ENCODE measurements at regions not wholly inside any gene's neighbourhood (a gene's known extent, or its start where the extent isn't known, plus 50 kb on each side); places are given as distances from the start of the nearest gene placed in this dataset.
"Not testable (repeated sequence)": the region's sequence is repeated elsewhere in the genome, so short reads cannot be mapped to it uniquely, and the experiment has no call there.

- DNase-seq = no peak
Measured at GRCh38 chr14:83269583-83269982, 1735.9 kb upstream of the SEL1L start.

DNA sequence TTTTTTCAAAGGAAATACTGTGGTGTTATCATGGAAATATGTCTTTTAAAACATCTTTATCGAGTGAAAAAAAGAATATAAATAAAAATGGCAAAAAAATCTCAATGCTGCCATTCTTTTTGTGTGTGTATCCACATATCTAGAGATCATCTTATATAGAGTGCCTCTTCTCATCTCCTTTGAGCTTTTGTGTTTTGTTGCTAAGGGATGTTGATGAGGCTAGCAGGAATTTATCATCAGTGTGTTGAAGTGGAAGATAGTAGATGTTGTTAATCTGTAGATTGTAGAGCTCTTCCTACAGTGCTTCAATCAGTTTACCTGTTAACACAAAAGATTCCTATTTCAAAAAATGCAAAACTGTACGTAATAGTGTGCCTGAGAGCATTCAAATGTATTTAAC is 1738.0 kb upstream of the SEL1L start:
- DNase-seq = no peak

GRCh38 chr14:83280719-83281118 is 1747.1 kb upstream of the SEL1L start:
- DNase-seq = no peak

GRCh38 chr14:83282706-83283105 is 1749.1 kb upstream of the SEL1L start:
- no peak for DNase-seq

DNA sequence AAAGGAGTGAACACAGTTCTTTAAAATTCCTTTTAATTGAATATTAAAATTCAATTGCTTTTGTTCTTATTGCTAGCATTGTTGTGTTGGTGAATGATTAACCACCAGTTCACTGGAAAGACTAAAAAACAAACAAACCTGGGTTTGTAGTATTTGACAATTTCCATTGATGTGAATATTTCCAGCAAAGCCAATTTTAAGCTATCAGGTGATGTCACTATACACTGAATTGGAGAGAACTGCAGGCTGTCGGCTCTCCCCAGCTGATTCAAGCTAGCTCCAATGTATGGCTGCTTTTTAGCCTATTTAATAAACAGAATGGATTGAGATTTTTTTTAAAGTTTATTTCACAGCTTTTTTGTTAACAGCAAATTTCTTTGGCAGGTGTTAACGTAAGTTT is 1753.6 kb upstream of the SEL1L start:
- DNase-seq = no peak

DNA sequence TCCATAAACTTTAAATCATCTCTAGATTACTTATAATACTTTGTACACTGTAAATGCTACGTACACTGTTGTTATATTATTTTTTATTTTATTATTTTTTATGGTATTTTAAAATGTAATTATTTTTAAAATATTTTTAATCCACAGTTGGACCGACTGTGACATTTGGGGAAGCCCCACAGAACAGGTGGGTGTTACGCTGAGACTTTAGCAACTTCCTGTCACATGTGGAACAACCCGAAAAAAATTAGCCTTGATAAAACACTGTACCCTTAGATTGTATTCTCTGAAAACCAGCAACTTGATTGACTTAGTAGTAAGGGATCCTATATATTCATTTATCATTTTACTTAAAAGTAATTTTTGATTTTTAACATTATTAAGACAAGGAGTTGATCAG is 1755.7 kb upstream of the SEL1L start:
- no peak for DNase-seq

GRCh38 chr14:83289896-83290295 is 1756.2 kb upstream of the SEL1L start:
- DNase-seq = no peak

DNA sequence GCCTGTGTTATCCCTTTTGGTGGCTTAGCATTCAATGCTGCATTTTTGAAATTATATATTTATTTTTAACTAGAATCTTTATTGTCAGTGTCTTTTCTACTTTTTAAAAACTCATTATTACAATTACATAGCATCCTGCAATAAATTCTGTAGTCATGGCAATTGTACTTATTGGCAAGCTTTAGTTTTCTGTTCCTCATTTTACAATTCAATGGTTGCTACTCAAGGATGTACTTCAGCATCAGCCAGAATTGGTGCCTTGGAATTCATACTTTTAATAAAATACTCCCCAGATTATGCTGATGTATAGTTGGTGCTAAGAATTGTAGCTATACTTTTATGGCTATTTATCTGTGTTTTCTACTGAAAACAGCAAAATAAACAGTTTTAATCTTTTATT is 1756.8 kb upstream of the SEL1L start:
- no peak for DNase-seq

DNA sequence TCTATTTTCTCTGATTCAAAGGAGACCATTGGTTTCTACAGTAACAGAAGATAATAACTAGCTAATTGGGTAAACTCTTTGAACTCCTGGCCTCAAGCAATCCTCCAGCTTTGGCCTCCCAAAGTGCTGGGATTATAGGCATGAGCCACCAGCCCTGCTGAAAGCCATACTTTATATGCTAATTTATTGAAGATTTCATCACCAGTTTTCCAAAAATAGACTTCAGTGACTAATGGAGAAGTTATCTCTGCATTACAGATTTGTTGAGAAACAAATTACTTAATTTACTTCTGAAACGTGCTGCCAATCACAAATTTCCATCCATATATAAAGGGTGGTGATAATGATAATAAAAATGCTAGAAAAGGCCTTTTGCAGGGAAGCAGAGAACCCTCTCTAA is 1758.1 kb upstream of the SEL1L start:
- DNase-seq = no peak

DNA sequence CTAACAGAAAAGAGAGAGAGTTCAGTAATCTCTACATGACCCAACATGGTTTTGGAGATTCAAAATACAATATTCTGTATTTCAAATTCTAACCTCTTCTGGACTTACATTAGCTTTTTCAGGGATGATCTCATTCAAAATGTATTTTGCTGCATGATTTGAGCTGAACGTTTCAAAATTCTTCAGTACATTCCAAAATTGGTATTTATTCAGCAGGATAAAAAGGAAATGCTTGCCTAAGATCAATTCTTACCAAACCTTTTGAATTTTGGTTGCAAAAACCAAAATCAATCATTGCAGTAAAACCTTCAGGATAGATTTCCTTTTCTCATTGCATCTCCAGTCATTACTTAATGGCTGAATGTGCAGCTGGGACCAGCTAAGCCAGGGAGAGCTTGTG is 1761.3 kb upstream of the SEL1L start:
- DNase-seq = no peak

DNA sequence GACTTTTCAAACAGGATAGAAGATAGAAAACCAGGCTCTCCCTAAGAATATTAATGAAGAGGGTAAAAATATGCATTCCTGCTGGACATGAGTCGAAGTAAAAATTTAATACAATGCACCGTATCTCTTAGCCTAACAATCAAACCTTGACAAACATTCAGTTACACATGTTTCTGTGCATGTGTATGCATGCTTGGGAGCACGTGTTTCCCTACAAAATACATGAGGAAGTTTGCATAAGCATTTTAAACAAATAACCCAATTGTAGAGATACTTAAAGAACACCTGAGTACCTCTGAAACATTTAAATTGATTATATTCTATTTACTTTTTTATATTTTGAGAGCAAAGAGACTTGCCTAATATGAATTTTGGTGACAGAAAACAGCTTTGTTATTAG is 1763.7 kb upstream of the SEL1L start:
- DNase-seq = no peak

- DNase-seq = not testable (repeated sequence)
Measured at GRCh38 chr14:83298016-83298415, 1764.4 kb upstream of the SEL1L start.

DNA sequence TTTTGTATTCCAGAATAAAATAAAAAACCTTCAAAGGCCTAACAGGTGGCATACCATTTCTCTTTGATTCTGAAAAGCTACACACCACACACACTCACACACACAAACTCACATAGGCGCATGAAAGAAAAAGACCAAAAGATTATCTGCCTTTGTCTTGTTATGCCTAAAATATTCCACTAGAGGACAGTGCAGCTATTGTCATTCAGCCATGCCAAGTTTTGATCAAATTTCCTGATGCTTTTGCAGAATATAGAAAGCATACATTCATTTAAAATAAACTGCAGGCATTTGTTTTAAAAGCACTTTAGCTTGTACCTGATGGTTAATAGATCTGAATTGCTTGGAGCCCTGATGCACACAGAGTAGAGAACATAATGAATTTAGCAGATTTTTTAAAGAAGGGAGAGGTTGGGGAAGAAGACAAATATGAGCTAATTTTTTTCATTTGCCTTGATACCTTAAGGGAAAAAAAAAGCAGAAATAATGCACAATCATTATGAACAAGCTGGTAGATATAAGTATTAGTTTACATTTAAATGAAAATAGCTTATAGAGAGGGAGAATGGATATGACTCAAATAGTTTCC is 1766.9 kb upstream of the SEL1L start:
- DNase-seq = peak in 1 of 2 experiments; percentile 27

DNA sequence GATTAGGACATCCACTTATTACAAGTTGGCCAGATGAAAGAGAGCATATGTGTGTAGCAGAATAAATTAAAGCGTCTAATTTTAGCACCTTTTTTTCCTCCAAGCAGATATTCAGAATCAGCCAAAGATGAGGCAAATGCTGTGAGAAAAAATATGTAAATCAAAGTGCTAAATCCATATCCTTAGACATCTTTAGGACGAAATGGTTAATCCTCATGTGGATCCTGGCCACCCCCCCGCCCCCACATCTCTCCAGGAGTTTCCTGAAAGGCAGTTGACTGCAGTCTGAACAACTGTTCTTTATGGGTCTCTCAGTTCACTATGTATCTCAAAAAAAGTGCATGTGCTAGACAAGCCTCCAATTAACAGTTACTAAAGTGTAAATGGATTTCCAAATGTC is 1768.1 kb upstream of the SEL1L start:
- no peak for DNase-seq

DNA sequence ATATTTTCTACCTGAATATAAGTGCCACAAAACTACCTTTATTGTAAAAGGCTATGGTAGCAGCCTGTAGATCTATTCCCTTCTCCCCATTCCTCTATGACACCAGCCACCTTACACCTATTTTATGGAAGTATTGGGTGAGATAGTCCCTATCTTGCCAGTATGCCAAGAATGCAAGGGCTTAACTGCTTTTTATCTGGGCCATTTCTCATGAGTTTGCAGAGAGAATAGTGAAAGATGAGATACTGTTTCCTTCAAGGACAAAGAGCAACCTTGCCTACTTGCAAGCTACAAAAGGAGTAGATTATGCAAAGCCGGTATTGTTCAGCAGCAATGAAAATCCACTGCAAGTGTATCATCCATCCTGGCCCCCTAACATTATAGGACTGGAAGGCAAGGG is 1775.6 kb upstream of the SEL1L start:
- DNase-seq = no peak

DNA sequence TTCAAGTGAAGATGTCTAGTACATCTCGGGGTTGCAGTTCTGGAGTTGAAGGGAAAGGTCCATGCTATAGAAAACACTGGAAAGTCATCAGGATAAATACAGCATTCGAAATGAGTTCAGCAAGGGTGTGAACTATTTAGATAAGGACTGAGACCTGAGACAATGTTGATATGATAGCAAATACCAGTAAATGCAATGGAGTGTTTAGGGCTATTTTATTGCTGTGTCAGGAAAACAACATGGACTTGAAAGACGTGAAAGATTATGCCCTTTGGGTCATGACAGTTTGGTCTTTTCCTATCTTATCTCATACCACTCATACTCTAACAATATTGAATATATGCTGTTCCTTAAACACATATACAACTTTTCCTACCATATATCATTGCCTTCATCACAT is 1776.2 kb upstream of the SEL1L start:
- no peak for DNase-seq

DNA sequence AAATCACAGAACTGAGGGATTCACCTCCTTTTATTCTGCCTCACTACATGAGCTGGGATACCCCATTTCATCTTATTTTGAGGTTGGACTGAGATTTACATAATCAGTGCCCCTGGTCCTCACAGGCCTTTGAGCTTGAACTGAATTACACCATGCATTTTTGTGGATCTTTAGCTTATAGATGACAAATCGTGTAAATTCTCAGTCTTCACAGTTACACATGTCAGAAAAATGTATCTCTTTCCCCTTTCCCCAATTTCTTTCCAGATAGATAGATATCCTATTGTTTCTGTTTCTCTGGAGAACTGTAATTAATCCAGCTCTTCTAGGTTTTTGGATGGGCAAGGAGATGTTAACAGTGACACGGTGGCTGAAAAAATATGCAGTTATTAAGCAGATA is 1778.9 kb upstream of the SEL1L start:
- DNase-seq = no peak

- DNase-seq = no peak
Measured at GRCh38 chr14:83314764-83315163, 1781.1 kb upstream of the SEL1L start.

GRCh38 chr14:83316356-83316755 is 1782.7 kb upstream of the SEL1L start:
- DNase-seq = no peak

- no peak for DNase-seq
Measured at GRCh38 chr14:83320837-83321236, 1787.2 kb upstream of the SEL1L start.

GRCh38 chr14:83331513-83331912 is 1797.9 kb upstream of the SEL1L start:
- DNase-seq = no peak

- no peak for DNase-seq
Measured at GRCh38 chr14:83342590-83342989, 1808.9 kb upstream of the SEL1L start.

- no peak for DNase-seq
Measured at GRCh38 chr14:83347874-83348273, 1814.2 kb upstream of the SEL1L start.

DNA sequence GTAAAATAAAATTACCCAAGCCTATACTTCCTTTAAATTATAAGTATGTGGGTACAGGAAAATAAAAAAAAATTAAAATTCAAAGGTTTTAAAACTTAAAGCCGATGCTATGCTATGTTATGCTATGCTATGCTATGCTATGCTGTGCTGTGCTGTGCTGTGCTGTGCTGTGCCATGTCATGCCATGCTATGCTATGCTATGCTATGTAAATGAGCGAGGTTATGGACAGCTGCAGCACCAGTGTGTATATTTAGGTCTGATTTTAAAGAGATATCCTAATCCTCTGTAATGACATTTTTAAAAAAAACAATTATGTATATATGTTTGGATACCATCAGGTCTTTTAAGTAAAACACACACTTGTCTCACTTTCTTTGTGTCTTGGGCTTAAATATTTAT is 1822.0 kb upstream of the SEL1L start:
- DNase-seq = no peak

DNA sequence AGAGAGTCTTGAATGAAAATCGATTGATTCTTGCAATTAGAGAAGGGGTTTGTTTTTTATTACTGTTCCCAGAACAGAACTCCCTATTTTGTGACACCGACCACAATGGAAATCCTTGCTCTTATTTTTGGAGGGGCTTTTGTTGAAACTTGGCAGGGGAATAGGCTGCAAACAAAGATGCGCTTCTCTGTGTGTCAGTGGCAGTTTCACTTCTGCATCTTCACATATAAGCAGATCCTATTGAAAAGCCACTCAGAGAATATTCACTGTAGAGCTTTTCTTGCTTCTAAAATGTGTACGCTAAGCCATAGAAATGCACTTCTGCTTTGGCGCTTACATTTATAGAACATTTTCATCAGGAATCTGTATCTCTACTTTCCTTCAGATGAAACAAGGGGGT is 1822.4 kb upstream of the SEL1L start:
- DNase-seq = no peak

DNA sequence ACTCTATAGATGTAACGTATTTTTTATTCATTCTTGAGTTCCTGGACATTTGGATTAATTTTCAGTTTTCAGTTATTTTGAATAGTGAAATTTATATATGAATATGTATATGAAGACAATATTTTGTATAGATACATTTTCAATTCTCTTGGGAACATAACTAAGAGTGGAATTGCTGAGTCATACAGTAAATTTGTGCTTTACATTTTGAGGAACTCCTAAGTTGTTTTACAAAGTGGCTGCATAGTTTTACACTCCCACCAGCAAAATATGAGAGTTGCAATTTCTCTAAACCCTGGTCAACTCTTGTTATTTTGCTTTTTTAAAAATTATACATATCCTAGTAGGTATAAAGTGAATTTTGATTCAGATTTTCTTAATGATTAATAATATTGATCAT is 1838.6 kb upstream of the SEL1L start:
- DNase-seq = no peak

All from SW 1271 (cell line).